Peyer's patch (tissue), 4 donors: ENCODE measurements at regions not wholly inside any gene's neighbourhood (a gene's known extent, or its start where the extent isn't known, plus 50 kb on each side); places are given as distances from the start of the nearest gene placed in this dataset.
"Not testable (repeated sequence)": the region's sequence is repeated elsewhere in the genome, so short reads cannot be mapped to it uniquely, and the experiment has no call there.

ENCODE experiments used
- DNase-seq, 3 donors: peaks; one replicate each; pipeline ENCODE4 v3.0.0-alpha.2; 2017 to 2019
- H3K27ac ChIP-seq, 4 donors: fragments of 200-600 bp; sonication (generic); one replicate each; pipeline ENCODE4 v1.5.1; 2016 to 2019
- H3K27me3 ChIP-seq, 2 donors: fragments of 200-600 bp; sonication (generic); one replicate each; pipeline ENCODE4 v1.5.1; 2019
- H3K36me3 ChIP-seq, 3 donors: fragments of 200-600 bp; sonication (generic); one replicate each; pipeline ENCODE4 v1.5.1; 2016 to 2019
- H3K4me1 ChIP-seq, 4 donors: fragments of 200-600 bp; sonication (generic); one replicate each; pipeline ENCODE4 v1.5.1; 2016 to 2019
- H3K4me3 ChIP-seq, 4 donors: fragments of 200-600 bp; sonication (generic); 1 replicate in 3 of 4; 2 replicates in 1 of 4; pipeline ENCODE4 v1.5.1; 2016 to 2019; ENCODE audit warnings: mild to moderate bottlenecking in 1 of 4
- H3K9me3 ChIP-seq, 4 donors: fragments of 200-600 bp; sonication (generic); one replicate each; pipeline ENCODE4 v1.5.1; 2016 to 2019; ENCODE audit warnings: mild to moderate bottlenecking in 1 of 4
- POLR2A ChIP-seq, 2 donors: fragments of 450-650 bp; IDR thresholded peaks; one replicate each; pipeline ENCODE4 v1.5.1; 2017; ENCODE audit warnings: antibody characterized with exemption in 2 of 2, mild to moderate bottlenecking in 2 of 2, moderate library complexity in 2 of 2
- TF ChIP-seq, protein P1 (sequence below), 6 experiments: fragments of 450-650 bp in 4 of 6; fragments of 200-600 bp in 2 of 6; sonication (generic) in 1 of 6; IDR thresholded peaks; one replicate each; pipeline ENCODE4 v1.5.1; 2017 to 2019; ENCODE audit warnings: antibody characterized with exemption in 6 of 6, mild to moderate bottlenecking in 3 of 6, moderate library complexity in 1 of 6

DNA sequence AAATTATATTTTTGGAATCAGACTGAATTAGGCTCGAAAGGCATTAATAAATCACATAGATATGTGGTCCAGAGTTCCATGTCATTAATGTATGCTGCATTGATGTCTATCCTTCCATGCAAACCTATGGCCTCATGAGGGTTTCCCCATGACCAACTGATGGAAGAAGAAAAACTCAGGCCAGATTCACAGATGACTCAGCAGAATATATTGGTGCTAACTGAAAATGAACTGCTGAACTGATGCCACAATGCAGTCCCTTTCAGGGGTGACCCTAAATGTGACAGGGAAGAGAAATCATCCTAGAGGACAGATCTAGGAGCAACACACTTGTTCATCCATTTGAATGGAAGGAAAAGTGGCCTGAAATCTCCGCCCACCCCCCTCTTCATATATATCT lies 110.5 kb upstream of the KCND3 start:
- H3K27ac ChIP-seq = no peak overlapping the region
- TF ChIP-seq, protein P1, sequence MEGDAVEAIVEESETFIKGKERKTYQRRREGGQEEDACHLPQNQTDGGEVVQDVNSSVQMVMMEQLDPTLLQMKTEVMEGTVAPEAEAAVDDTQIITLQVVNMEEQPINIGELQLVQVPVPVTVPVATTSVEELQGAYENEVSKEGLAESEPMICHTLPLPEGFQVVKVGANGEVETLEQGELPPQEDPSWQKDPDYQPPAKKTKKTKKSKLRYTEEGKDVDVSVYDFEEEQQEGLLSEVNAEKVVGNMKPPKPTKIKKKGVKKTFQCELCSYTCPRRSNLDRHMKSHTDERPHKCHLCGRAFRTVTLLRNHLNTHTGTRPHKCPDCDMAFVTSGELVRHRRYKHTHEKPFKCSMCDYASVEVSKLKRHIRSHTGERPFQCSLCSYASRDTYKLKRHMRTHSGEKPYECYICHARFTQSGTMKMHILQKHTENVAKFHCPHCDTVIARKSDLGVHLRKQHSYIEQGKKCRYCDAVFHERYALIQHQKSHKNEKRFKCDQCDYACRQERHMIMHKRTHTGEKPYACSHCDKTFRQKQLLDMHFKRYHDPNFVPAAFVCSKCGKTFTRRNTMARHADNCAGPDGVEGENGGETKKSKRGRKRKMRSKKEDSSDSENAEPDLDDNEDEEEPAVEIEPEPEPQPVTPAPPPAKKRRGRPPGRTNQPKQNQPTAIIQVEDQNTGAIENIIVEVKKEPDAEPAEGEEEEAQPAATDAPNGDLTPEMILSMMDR (IDR thresholded peaks at IDR 0.05) = no peak
- TF ChIP-seq POLR2A (IDR thresholded peaks at IDR 0.05) = no peak
- DNase-seq = no peak
- H3K36me3 ChIP-seq = no peaks in the 10 kb centered on the region
- H3K4me3 ChIP-seq = no peak overlapping the region
- H3K27me3 ChIP-seq = no peaks in the 10 kb centered on the region
- no peaks in the 10 kb centered on the region for H3K4me1 ChIP-seq
- no peaks in the 10 kb centered on the region for H3K9me3 ChIP-seq

DNA sequence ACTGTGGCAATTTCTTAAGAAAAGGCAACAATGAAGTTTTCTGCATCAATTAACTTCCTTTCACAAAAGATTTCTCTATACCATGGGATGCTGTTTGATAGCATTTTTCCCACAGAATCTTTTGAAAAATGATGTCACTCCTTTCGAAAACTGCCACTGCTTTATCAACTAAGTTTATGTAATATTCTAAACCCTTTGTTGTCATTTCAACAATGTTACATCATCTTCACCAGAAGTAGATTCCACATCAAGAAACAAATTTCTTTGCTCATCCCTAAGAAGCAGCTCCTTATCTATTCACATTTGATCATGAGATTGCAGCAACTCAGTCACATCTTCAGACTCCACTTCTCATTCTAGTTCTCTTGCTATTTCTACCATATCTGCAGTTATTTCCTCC lies 116.1 kb upstream of the KCND3 start:
- Histone ChIP-seq H3K4me3 (no peak overlapping the region), H3K4me1 (no peaks in the 10 kb centered on the region), H3K9me3 (no peaks in the 10 kb centered on the region), H3K27me3 (no peaks in the 10 kb centered on the region), H3K36me3 (no peaks in the 10 kb centered on the region), H3K27ac (no peak overlapping the region)
- DNase-seq = no peak
- TF ChIP-seq, protein P1 (IDR thresholded peaks at IDR 0.05) = no peak
- TF ChIP-seq POLR2A (IDR thresholded peaks at IDR 0.05) = no peak

DNA sequence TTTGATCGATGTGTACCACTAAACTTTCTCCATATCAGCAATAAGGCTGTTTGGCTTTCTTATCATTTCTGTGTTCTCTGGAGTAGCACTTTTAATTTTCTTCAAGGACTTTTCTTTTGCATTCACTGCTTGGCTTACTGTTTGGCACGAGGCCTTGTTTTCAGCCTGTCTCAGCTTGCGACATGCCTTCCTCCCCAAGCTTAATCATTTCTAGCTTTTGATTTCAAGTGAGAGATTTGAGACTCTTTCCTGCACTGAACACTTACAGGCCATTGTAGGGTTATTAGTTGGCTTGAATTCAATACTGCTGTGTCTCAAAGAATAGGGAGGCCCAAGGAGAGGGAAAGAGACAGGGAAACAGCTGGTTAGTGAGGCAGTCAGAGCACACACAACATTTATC lies 120.6 kb upstream of the KCND3 start:
- H3K9me3 ChIP-seq = no peaks in the 10 kb centered on the region
- no peaks in the 10 kb centered on the region for H3K36me3 ChIP-seq
- no peaks in the 10 kb centered on the region for H3K4me1 ChIP-seq
- H3K27ac ChIP-seq = no peak overlapping the region
- no peak for DNase-seq
- TF ChIP-seq POLR2A (IDR thresholded peaks at IDR 0.05) = no peak
- TF ChIP-seq, protein P1 (IDR thresholded peaks at IDR 0.05) = no peak
- H3K4me3 ChIP-seq = no peak overlapping the region
- H3K27me3 ChIP-seq = no peaks in the 10 kb centered on the region

DNA sequence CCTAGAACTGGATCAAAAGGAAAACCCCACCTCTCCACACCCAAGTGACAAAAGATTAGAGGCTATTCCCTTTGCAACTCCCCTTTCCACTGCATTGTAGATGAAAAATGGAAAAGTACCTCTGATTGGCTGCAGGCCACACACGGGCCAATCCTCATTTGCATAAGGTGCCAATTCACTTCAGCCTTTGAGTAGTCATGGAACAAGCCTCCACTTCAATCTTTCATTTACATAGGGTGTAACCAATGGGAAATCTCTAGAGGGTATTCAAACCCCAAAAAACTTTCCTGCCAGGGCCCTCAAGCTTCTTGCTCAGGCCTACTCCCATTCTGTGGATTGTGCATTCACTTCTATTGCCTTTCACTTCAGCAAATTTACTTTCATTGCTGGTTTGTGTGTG lies 122.3 kb upstream of the KCND3 start:
- no peak overlapping the region for H3K27ac ChIP-seq
- no peak for DNase-seq
- no peak overlapping the region for H3K4me3 ChIP-seq
- no peaks in the 10 kb centered on the region for H3K36me3 ChIP-seq
- no peaks in the 10 kb centered on the region for H3K27me3 ChIP-seq
- no peaks in the 10 kb centered on the region for H3K4me1 ChIP-seq
- TF ChIP-seq, protein P1 (IDR thresholded peaks at IDR 0.05) = no peak
- no peak for TF ChIP-seq POLR2A (IDR thresholded peaks at IDR 0.05)
- no peaks in the 10 kb centered on the region for H3K9me3 ChIP-seq

- H3K27ac ChIP-seq = no peak overlapping the region
- no peaks in the 10 kb centered on the region for H3K9me3 ChIP-seq
- no peaks in the 10 kb centered on the region for H3K36me3 ChIP-seq
- no peaks in the 10 kb centered on the region for H3K27me3 ChIP-seq
- no peak overlapping the region for H3K4me3 ChIP-seq
- no peaks in the 10 kb centered on the region for H3K4me1 ChIP-seq
- TF ChIP-seq POLR2A (IDR thresholded peaks at IDR 0.05) = no peak
- TF ChIP-seq, protein P1 (IDR thresholded peaks at IDR 0.05) = no peak
- DNase-seq = no peak
These were observed 125.1 kb upstream of the KCND3 start for GRCh38 chr1:112114540-112114939.

DNA sequence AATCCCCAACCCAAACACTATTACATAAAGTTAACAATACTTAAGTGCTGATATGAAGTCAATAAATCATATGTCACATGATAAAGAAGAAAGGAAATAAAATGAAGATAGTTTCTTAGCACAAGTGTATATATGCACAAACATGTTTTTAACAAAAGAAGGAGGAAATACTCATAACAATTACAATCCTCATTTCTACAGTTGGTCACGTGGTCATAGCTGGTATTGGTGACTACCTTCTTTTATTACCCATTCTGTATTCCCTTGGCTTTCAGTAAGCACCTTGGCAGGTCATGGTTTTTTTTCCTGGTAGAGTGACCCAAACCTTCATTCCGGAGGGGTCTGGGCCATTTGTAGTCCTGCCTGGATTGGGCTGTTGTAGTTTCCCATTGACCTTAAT lies 137.1 kb upstream of the KCND3 start:
- no peak for TF ChIP-seq POLR2A (IDR thresholded peaks at IDR 0.05)
- TF ChIP-seq, protein P1 (IDR thresholded peaks at IDR 0.05) = no peak
- no peaks in the 10 kb centered on the region for H3K9me3 ChIP-seq
- DNase-seq = no peak
- no peaks in the 10 kb centered on the region for H3K4me1 ChIP-seq
- H3K36me3 ChIP-seq = no peaks in the 10 kb centered on the region
- no peak overlapping the region for H3K27ac ChIP-seq
- no peaks in the 10 kb centered on the region for H3K27me3 ChIP-seq
- H3K4me3 ChIP-seq = no peak overlapping the region

DNA sequence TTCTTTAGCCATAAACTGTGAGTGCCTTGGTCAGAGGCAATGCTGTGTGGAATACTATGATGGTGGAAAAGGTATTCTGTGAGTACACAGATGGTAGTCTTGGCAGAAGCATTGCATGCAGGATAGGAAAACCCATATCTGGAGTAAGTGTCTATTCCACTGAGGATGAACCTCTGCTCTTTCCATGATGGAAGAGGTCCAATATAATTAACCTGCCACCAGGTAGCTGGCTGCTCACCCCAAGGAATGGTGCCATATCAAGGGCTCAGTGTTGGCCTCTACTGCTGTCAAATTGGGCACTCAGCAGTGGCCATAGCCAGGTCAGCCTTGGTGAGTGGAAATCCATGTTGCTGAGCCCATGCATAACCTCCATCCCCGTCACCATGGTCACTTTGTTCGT lies 138.1 kb upstream of the KCND3 start:
- DNase-seq, H3K4me1 ChIP-seq, H3K36me3 ChIP-seq, H3K27me3 ChIP-seq, H3K4me3 ChIP-seq, H3K27ac ChIP-seq, H3K9me3 ChIP-seq: not testable (repeated sequence)
